Kidney epithelial cell (primary cell): ENCODE measurements at regions not wholly inside any gene's neighbourhood (a gene's known extent, or its start where the extent isn't known, plus 50 kb on each side); places are given as distances from the start of the nearest gene placed in this dataset.

Source experiments
- DNase-seq: peaks from one replicate; pipeline ENCODE4 v3.0.0-alpha.2; 2010; ENCODE audit warnings: low read depth
- H3K27me3 ChIP-seq: 2 replicates; pipeline ENCODE4 v1.6.0; 2011; ENCODE audit warnings: low read length; ENCODE audit not compliant: control insufficient read depth, insufficient read depth
- H3K36me3 ChIP-seq: 2 replicates; pipeline ENCODE4 v1.5.1; 2011; ENCODE audit warnings: low read length; ENCODE audit not compliant: control insufficient read depth, insufficient read depth
- H3K4me3 ChIP-seq: 2 replicates; pipeline ENCODE4 v1.5.1; 2011; ENCODE audit warnings: low read depth, mild to moderate bottlenecking, control low read depth, low read length
- CTCF ChIP-seq: IDR thresholded peaks from 2 replicates; pipeline ENCODE4 v1.5.1; 2011; ENCODE audit warnings: mild to moderate bottlenecking, moderate library complexity, low read length, control low read depth, inconsistent platforms; ENCODE audit not compliant: insufficient read depth, poor library complexity, severe bottlenecking

DNA sequence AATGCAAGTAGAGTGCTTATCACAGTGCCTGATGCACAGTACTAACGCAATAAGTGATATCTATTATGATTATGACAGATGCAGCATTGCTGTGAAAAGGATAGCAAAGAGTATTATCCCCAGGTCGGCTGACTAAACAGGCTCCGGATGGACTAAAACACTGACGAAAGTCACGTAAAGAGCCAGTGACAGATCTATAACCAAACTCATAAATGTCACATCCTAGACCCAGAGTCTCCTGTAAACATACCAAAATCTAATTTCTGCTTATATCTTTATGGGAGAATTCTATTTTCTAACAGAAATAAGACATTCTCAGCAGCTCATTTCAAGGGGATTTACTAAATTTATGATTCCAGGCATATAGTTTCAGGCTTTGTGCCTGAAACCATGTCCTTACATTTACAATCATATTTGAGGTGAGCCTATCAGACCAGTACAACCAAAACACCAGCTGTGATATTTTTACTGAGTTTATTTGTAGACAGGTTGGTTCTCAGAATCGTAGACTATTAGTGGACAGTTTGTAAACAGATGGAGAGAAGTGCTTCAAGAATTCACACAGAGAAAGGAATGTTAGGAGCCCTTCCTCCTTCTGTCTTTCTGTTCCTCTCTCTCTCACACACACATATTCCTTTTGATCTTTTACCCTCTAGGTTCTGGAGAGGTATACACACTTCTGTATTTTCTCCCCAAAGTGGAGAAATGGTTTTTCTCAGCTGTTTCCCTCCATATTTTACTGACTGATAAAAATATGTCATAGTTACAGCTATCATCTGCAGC, 52.4 kb upstream of the WDR26 start:
- no peak overlapping the region for H3K4me3 ChIP-seq
- no peaks in the 10 kb centered on the region for H3K36me3 ChIP-seq
- DNase-seq = no peak
- H3K27me3 ChIP-seq = no peaks in the 10 kb centered on the region
- no peak for TF ChIP-seq CTCF

GRCh38 chr1:224488806-224489499, 54.4 kb upstream of the WDR26 start:
- no peak for TF ChIP-seq CTCF
- Histone ChIP-seq H3K36me3 (no peaks in the 10 kb centered on the region), H3K4me3 (no peak overlapping the region), H3K27me3 (no peaks in the 10 kb centered on the region)
- DNase-seq = no peak

DNA sequence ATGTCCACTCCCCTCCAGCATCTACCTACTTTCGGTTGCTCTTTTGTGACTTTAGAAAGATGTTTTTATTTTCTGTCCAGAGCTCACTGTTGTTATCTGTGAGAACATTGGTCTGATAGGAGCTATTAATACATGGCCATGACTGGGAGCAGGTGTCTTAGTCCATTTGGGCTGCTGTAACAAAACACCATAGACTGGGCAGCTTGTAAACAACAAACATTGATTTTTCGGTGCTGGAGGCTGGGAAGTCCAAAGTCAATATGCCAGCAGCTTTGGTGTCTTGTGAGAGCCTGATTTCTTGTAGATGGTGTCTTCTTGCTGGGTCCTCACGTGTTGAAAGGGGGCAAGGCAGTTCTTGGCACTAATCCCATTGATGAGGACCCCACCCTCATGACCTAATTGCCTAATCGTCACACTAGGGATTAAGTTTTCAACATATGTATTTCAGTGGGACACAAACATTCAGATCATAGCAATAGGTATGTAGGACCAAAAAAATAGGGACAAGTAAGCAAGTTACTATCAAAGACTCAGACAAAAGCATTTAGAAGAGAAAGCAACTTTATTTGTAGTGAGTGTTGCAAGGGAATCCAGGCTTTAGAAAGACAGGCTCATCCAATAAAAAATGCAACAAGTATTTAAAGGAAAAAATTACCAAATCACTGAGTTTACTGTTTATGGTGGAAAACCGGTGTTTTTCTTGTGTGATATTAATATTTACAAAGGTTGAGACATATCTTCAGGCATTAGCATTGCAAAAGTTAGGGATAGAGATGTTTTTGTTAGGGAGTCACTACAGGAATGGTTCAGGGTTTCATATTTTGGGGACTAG, 55.2 kb upstream of the WDR26 start:
- Histone ChIP-seq H3K27me3 (no peaks in the 10 kb centered on the region), H3K4me3 (no peak overlapping the region), H3K36me3 (no peaks in the 10 kb centered on the region)
- no peak for TF ChIP-seq CTCF
- no peak for DNase-seq

DNA sequence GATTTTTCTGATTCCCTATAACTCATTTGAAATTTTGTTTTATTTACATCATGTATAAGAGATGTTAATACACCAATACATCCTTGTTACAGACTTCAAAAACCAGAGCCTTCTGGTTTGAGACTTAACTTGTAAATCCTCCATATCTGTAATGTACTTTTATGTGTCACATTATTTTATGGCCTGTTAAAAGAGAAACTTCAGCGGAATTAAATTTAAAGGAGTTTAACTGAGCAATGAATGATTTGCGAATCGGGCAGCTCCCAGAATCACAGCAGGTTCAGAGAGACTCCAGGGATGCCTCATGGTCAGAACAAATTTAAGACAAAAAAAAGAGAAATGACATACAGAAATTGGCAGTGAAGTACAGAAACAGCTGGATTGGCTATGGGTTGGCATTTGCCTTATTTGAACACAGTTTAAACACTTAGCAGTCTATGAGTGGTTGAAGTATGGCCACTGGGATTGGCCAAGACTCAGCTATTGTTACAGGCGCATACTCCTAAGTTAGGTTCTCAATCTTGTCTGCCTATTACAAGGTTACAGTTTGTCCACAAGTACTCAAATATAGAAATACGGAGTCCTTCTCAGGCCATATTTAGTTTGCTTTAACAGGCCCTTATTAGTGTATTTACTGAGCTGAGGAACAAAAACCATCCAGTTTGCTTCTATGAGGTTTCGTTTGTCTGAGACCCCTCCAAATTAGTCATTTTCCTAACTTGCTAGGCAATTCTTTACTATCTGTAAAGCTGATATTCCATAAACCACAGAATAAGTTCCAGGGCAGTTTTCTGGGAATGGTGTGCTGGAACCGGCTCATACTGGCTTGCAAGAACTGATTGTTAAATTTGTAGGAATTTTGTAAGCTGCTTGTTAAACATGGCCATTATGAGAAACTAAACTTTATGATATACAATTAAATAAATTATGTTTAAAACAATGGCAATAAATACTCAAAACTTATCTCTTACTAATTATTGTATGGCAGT, 56.2 kb upstream of the WDR26 start:
- Histone ChIP-seq H3K36me3 (no peaks in the 10 kb centered on the region), H3K27me3 (no peaks in the 10 kb centered on the region), H3K4me3 (no peak overlapping the region)
- DNase-seq = no peak
- TF ChIP-seq CTCF = no peak

DNA sequence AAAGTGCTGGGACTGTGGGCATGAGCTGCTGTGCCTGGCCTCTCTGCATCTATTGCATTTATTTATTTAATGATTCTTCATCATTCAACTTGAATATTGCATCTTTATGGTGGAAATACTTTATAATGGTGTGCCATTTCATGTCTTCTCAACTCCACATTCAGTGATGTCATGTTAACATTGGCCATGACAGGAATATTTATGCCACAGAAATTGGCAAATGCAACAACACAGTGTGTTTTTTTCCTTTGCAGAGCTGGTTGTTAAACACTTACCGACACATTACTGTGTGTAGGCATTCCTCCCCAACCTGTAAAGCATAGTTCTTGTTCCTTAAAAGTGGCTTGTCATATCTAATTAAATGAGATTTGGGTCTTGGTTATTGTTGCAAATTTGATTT, 57.4 kb upstream of the WDR26 start:
- no peak overlapping the region for H3K4me3 ChIP-seq
- no peaks in the 10 kb centered on the region for H3K36me3 ChIP-seq
- no peaks in the 10 kb centered on the region for H3K27me3 ChIP-seq
- no peak for TF ChIP-seq CTCF
- DNase-seq = no peak
